Keratinocyte (primary cell): ENCODE measurements at regions not wholly inside any gene's neighbourhood (a gene's known extent, or its start where the extent isn't known, plus 50 kb on each side); places are given as distances from the start of the nearest gene placed in this dataset.

Experiments
- CTCF ChIP-seq, 3 experiments: IDR thresholded peaks in 1 of 3; conservative IDR thresholded peaks in 1 of 3; optimal IDR thresholded peaks in 1 of 3; 2 replicates in 2 of 3; 3 replicates in 1 of 3; pipeline versions ENCODE3 to v1.5.1; 2011; ENCODE audit warnings: low read length in 3 of 3, mild to moderate bottlenecking in 3 of 3, moderate library complexity in 2 of 3, control low read depth in 1 of 3, inconsistent platforms in 1 of 3; ENCODE audit not compliant: insufficient read depth in 2 of 3; ENCODE audit errors: extremely low read depth in 1 of 3
- EZH2 ChIP-seq: IDR thresholded peaks from one replicate; pipeline ENCODE4 v1.6.1; 2012; ENCODE audit warnings: inconsistent platforms, mild to moderate bottlenecking, low read length, moderate library complexity

DNA sequence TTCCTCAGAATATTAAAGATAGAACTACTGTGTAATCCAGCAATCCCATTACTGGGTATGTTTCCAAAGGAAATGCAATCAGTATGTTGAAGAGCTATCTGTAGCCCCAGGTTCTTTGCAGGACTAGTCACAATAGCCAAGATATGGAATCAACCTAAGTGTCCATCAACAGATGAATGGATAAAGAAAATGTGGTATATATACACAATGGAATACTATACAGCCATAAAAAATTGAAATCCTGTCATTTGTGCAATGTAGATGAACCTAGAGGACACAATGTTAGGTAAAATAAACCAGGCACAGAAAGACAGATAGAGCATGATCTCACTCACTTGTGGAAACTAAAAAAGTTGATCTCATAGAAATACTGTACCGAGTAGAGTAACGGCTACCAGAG lies 306.0 kb upstream of the MARCKS start:
- TF ChIP-seq CTCF (optimal IDR thresholded peaks at IDR 0.05 in 1 of 3, IDR thresholded peaks at IDR 0.05 in 1 of 3, conservative IDR thresholded peaks at IDR 0.05 in 1 of 3; ENCODE audit: extremely low read depth in 1 of 3, insufficient read depth in 2 of 3, low read length in 3 of 3) (no peak), EZH2 (no peak)
